GM19351 (cell line): ENCODE measurements at regions not wholly inside any gene's neighbourhood (a gene's known extent, or its start where the extent isn't known, plus 50 kb on each side); places are given as distances from the start of the nearest gene placed in this dataset.
A peak's percentile ranks its signal among the peaks of the same experiment; 100 is the strongest.

Source experiments
- ATAC-seq: cut with Tn5 transposase; IDR thresholded peaks from one replicate; pipeline ENCODE4 v1.9.1; 2021; ENCODE audit warnings: mild to moderate bottlenecking, moderate library complexity; ENCODE audit not compliant: unreplicated experiment

- no peak for ATAC-seq
Measured at GRCh38 chr15:98513428-98513986, 134.8 kb upstream of the IGF1R start.

- no peak for ATAC-seq
Measured at GRCh38 chr15:98514034-98514622, 134.2 kb upstream of the IGF1R start.

GRCh38 chr15:98518823-98519561, 129.3 kb upstream of the IGF1R start:
- ATAC-seq, result peak; percentile 93

GRCh38 chr15:98519767-98520550, 128.4 kb upstream of the IGF1R start:
- no peak for ATAC-seq

GRCh38 chr15:98522127-98522526, 126.2 kb upstream of the IGF1R start:
- no peak for ATAC-seq

GRCh38 chr15:98523912-98524662, 124.3 kb upstream of the IGF1R start:
- ATAC-seq, result no peak

- no peak for ATAC-seq
Measured at GRCh38 chr15:98524838-98525660, 123.3 kb upstream of the IGF1R start.

- ATAC-seq, result no peak
Measured at GRCh38 chr15:98525661-98526001, 122.7 kb upstream of the IGF1R start.

- no peak for ATAC-seq
Measured at GRCh38 chr15:98526094-98526493, 122.2 kb upstream of the IGF1R start.

GRCh38 chr15:98528046-98528725, 120.2 kb upstream of the IGF1R start:
- no peak for ATAC-seq

- ATAC-seq, result no peak
Measured at GRCh38 chr15:98529205-98530145, 118.9 kb upstream of the IGF1R start.

GRCh38 chr15:98530570-98530969, 117.8 kb upstream of the IGF1R start:
- peak; percentile 96 for ATAC-seq

- no peak for ATAC-seq
Measured at GRCh38 chr15:98532063-98532462, 116.3 kb upstream of the IGF1R start.

- no peak for ATAC-seq
Measured at GRCh38 chr15:98536976-98537375, 111.4 kb upstream of the IGF1R start.

- no peak for ATAC-seq
Measured at GRCh38 chr15:98537516-98538060, 110.8 kb upstream of the IGF1R start.

GRCh38 chr15:98541519-98541918, 106.8 kb upstream of the IGF1R start:
- ATAC-seq, result no peak

- no peak for ATAC-seq
Measured at GRCh38 chr15:98543237-98543636, 105.1 kb upstream of the IGF1R start.

GRCh38 chr15:98546329-98546728, 102.0 kb upstream of the IGF1R start:
- no peak for ATAC-seq
